ENCODE measurements at regions not wholly inside any gene's neighbourhood (a gene's known extent, or its start where the extent isn't known, plus 50 kb on each side); places are given as distances from the start of the nearest gene placed in this dataset.

DNA sequence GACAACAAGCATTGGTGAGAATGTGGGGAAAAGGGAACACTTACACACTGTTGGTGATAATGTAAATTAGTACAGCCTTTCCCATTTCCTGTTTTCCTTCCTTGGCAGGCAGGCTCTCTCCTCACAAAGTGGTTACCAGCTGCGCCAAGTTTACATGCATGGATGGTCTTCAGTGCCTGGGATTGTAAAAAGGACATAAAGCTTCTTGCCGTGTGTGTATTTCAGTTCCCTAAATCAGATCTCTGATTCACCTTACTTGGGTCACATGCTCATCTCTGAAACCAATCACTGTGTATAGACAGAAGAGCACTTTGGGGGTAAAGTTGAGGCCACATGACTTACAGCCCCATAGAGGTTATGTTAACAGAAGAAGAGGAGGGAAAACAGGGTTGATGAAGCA lies 92.8 kb downstream of the CAVIN4 start:
- no peak for DNase-seq (ENCODE audit: extremely low spot score)
- TF ChIP-seq, protein P1, sequence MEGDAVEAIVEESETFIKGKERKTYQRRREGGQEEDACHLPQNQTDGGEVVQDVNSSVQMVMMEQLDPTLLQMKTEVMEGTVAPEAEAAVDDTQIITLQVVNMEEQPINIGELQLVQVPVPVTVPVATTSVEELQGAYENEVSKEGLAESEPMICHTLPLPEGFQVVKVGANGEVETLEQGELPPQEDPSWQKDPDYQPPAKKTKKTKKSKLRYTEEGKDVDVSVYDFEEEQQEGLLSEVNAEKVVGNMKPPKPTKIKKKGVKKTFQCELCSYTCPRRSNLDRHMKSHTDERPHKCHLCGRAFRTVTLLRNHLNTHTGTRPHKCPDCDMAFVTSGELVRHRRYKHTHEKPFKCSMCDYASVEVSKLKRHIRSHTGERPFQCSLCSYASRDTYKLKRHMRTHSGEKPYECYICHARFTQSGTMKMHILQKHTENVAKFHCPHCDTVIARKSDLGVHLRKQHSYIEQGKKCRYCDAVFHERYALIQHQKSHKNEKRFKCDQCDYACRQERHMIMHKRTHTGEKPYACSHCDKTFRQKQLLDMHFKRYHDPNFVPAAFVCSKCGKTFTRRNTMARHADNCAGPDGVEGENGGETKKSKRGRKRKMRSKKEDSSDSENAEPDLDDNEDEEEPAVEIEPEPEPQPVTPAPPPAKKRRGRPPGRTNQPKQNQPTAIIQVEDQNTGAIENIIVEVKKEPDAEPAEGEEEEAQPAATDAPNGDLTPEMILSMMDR (IDR thresholded peaks at IDR 0.05) = no peak
- TF ChIP-seq POLR2AphosphoS5 (IDR thresholded peaks at IDR 0.05) = no peak
- no peak for TF ChIP-seq EP300 (IDR thresholded peaks at IDR 0.05)
- TF ChIP-seq POLR2A (IDR thresholded peaks at IDR 0.05; ENCODE audit: low read depth) = no peak
- WGBS = 49% methylated on average over 2 of the region's 2 CpGs

DNA sequence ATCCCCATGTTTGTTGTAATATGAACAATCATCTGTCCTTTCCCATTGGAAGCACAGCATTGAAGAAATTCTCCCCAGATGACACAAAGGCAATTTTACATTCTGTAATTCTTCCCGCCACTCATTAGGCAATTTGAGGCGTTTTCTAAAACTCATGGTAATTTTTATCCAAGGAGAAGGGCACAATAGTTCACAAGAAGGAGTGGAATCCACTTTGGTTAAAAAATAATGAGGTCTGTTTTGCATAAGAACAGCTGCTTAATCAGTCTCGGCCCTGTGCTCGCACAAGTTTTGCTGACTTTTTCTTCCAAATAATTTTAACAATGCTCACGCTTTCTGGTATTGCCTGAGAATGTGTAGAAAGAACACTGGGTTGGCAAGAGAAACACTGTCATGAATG lies 94.0 kb downstream of the CAVIN4 start:
- Histone ChIP-seq H3K9me3 (no peaks in the 10 kb centered on the region), H3K4me3 (no peak overlapping the region), H3K27ac (replicated peaks in 1 of 4) (no peak overlapping the region), H3K4me1 (no peaks in the 10 kb centered on the region), H3K36me3 (no peaks in the 10 kb centered on the region), H3K27me3 (peaks cover 0 to 12% (median under 1%) of the 10 kb centered on the region in 4 donors)
- TF ChIP-seq POLR2AphosphoS5 (IDR thresholded peaks at IDR 0.05) (no peak), EP300 (IDR thresholded peaks at IDR 0.05) (no peak), POLR2A (IDR thresholded peaks at IDR 0.05; ENCODE audit: low read depth) (no peak)
- TF ChIP-seq, protein P1 (IDR thresholded peaks at IDR 0.05) = no peak
- WGBS = 62% methylated on average over 5 of the region's 5 CpGs
- no peak for DNase-seq (ENCODE audit: extremely low spot score)
- intact Hi-C loops (cut with DNase I) = no loop called here

More for the DNA sequence above, 92.8 kb downstream of the CAVIN4 start:
- H3K36me3 ChIP-seq = no peaks in the 10 kb centered on the region
- no peak overlapping the region for H3K27ac ChIP-seq (replicated peaks in 1 of 4)
- intact Hi-C loops (cut with DNase I) = no loop called here
- H3K9me3 ChIP-seq = no peaks in the 10 kb centered on the region
- no peaks in the 10 kb centered on the region for H3K4me1 ChIP-seq
- H3K27me3 ChIP-seq = peaks cover 0 to 17% (median 3%) of the 10 kb centered on the region in 4 donors
- H3K4me3 ChIP-seq = no peak overlapping the region

DNA sequence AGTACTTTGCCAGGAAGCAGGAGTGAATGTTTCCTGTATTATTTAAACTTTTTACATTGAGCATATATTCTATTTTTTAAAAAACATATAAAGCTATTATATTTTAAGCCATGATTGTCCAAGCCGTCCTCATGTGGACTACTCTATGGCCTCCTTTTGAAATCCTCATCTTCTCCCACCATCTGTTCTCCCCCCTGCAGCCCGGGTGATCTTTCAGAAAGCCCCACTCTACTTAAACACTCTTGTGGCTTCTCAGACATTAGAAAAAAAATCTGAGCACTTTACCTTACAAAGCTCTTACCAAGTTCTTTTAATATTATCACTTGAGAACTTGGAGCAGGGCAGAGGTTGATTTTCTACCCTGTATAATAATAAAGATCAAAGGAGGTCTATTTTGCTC lies 95.4 kb downstream of the CAVIN4 start:
- Histone ChIP-seq H3K27ac (replicated peaks in 1 of 4) (no peak overlapping the region), H3K27me3 (peaks cover 0 to under 1% (median 0%) of the 10 kb centered on the region in 4 donors), H3K36me3 (no peaks in the 10 kb centered on the region), H3K4me3 (no peak overlapping the region), H3K9me3 (no peaks in the 10 kb centered on the region), H3K4me1 (no peaks in the 10 kb centered on the region)
- TF ChIP-seq POLR2A (IDR thresholded peaks at IDR 0.05; ENCODE audit: low read depth) (no peak), POLR2AphosphoS5 (IDR thresholded peaks at IDR 0.05) (no peak)
- intact Hi-C loops (cut with DNase I) = no loop called here
- 89% methylated on average over 2 of the region's 2 CpGs for WGBS
- no peak for DNase-seq (ENCODE audit: extremely low spot score)

DNA sequence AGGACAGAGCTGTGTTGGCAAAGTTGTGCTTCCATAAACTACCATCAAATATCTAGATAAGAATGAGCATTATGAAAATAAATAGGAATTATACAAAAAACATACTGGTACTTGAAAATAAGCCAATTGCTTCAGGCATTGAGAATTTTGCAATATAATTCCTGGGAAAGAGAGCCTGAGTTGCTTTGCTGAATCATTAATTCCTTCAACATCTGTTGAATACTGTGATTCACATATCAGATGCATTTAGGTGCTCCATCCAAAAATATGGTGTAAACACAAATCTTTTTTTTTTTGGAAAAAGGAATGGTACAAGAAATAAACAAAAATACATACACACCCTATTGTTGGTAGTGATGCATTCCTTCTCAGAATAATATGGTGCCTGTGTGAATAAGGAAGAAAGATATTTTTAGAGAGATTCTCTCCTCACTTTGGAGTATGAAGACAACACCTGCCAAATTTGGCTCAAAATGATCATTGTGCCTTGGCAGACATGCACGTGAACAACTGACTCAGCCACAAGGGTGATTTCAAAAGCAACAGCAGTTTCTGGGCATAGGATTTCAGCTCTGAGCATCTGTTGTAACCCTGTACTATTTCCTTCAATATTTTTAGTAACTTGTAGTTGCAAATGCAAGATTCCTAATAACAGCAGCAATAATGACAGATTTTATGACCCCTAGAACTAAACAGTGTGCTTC lies 96.7 kb downstream of the CAVIN4 start:
- no peaks in the 10 kb centered on the region for H3K27me3 ChIP-seq
- no peaks in the 10 kb centered on the region for H3K9me3 ChIP-seq
- H3K4me1 ChIP-seq = no peaks in the 10 kb centered on the region
- 37% methylated on average over 1 of the region's 1 CpG for WGBS
- intact Hi-C loops (cut with DNase I) = no loop called here
- H3K36me3 ChIP-seq = no peaks in the 10 kb centered on the region
- no peak for DNase-seq (ENCODE audit: extremely low spot score)
- TF ChIP-seq POLR2A (IDR thresholded peaks at IDR 0.05; ENCODE audit: low read depth) (no peak), EP300 (IDR thresholded peaks at IDR 0.05) (no peak), POLR2AphosphoS5 (IDR thresholded peaks at IDR 0.05) (no peak)
- TF ChIP-seq, protein P1 (IDR thresholded peaks at IDR 0.05) = no peak
- no peak overlapping the region for H3K27ac ChIP-seq (replicated peaks in 1 of 4)
- no peak overlapping the region for H3K4me3 ChIP-seq

DNA sequence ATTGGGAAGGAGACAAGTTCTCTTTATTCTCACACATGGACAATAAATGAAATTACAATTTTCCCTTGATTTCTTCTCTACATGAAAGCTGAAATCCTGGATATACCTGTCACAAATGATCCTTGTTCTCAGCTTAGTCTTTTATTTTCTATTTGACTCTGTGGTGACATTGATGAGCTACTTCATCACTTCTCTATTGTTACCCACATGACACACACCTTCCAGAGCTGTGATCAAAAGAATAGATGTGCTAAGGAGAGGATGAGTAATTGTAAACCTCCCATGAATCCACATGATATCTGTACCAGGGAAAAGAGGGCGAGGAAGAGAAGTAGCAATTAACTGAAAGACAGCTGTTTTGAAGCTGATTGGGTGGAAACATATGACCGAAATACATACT lies 102.0 kb downstream of the CAVIN4 start:
- no peaks in the 10 kb centered on the region for H3K9me3 ChIP-seq
- no peak overlapping the region for H3K27ac ChIP-seq (replicated peaks in 1 of 4)
- WGBS = 75% methylated on average over 2 of the region's 2 CpGs
- no peak overlapping the region for H3K4me3 ChIP-seq
- intact Hi-C loops (cut with DNase I) = no loop called here
- H3K4me1 ChIP-seq = no peaks in the 10 kb centered on the region
- TF ChIP-seq POLR2A (IDR thresholded peaks at IDR 0.05; ENCODE audit: low read depth) (no peak), EP300 (IDR thresholded peaks at IDR 0.05) (no peak), POLR2AphosphoS5 (IDR thresholded peaks at IDR 0.05) (no peak)
- TF ChIP-seq, protein P1 (IDR thresholded peaks at IDR 0.05) = no peak
- DNase-seq (ENCODE audit: extremely low spot score) = no peak
- no peaks in the 10 kb centered on the region for H3K36me3 ChIP-seq
- no peaks in the 10 kb centered on the region for H3K27me3 ChIP-seq

Data from esophagus muscularis mucosa (tissue), 4 donors.